HG03095 (cell line): ENCODE measurements at regions not wholly inside any gene's neighbourhood (a gene's known extent, or its start where the extent isn't known, plus 50 kb on each side); places are given as distances from the start of the nearest gene placed in this dataset.

Experiments used
- ATAC-seq: cut with Tn5 transposase; IDR thresholded peaks from one replicate; pipeline ENCODE4 v1.9.1; 2021; ENCODE audit warnings: moderate library complexity; ENCODE audit not compliant: unreplicated experiment

- ATAC-seq: peak; percentile 86
Measured at GRCh38 chr18:51711298-51711889, 513.9 kb upstream of the MEX3C start.

DNA sequence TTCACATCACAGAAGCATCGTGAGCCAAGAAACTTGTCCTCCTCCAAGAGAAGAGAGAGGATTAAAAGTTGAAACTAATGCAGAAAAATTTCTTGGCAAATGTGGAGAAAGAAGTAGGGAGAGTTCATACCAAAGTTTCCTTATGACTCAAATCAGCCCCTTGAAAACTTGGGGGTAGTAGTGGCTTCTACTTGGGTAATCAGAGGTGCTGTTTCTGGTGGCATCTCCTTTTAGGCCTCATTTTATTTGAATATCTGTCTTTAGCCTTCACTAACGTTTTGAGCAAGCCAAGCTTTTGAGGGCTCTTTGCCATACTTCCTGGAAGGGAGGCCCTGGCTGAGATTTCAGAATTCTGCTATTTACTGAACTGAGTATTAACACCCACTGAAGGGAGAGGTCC is 515.3 kb upstream of the MEX3C start:
- no peak for ATAC-seq

DNA sequence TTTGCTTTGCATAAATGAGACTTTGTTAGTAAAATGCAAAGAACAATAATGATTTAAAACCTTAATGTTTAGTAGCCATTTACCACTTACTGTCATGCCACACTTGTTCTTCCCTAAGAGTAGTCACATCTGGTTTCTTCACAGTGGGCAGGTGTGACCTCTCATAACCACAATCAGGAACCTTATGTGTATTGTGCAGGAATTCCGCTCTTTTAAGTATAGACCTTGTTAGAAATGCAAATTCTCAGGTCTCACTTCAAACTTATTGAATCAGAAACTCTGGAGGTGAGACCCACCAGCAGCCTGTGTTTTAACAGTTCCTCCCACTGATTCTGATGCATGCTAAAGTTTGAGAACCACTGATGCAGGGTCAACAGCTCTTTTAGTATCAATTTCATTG is 518.8 kb upstream of the MEX3C start:
- ATAC-seq: no peak

DNA sequence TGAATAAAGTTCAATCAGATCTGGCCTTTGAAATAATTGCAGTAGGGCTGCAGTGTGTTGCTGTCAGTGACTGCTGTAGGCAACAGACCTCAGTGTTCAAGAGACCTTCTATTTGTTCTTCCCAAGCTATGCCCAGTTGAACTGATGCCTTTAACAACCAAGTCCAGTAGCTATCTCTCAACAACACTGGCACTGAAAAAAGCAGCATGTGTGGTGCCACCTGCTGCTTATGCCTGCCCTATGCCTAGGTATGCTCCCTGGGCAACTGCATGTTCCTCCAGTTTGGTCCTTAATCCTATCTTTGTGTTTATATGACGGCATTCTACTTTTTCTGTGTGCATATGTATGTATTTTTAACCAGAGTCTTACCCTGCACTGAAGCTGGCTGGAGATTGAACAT is 523.9 kb upstream of the MEX3C start:
- ATAC-seq: no peak

GRCh38 chr18:51721996-51722395 is 524.5 kb upstream of the MEX3C start:
- no peak for ATAC-seq

- ATAC-seq: peak; percentile 48
Measured at GRCh38 chr18:51724790-51725721, 527.6 kb upstream of the MEX3C start.

- no peak for ATAC-seq
Measured at GRCh38 chr18:51726614-51727013, 529.1 kb upstream of the MEX3C start.

- ATAC-seq: peak; percentile 53
Measured at GRCh38 chr18:51727780-51728179, 530.3 kb upstream of the MEX3C start.

DNA sequence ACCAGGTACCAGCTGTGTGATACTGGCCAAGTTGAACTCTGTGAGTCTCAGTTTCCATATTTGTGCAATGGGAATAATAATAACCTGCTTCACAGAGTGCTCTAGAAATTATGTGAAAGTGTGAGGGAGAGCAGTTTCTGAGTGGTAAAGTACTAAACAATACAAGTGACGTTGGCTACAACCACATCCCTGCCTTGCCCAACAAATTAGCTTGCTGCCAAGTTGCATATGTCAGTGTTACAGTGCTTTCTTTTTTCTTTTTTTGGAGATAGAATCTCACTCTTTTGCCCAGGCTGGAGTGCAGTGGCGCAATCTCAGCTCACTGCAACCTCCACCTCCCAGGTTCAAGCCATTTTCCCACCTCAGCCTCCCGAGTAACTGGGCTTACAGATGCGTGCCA is 533.6 kb upstream of the MEX3C start:
- no peak for ATAC-seq

DNA sequence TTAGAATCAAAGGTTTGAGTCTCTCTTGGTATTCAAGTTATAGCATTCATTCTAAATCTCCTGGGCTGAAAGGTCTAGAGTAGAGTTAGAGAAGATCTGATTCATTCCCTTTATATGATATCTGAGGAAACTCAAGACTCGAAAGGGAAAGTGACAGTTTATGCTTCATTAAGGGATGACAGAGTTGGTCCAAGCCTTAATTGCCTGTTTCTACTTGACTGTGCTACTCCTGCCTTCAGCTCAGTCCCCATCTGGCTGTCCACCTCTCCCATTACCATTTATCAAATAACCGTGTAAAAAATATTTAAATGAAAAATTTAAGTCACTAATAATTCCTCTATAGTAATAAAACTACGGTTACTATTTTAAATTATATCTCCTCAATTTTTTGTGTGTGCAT is 537.1 kb upstream of the MEX3C start:
- no peak for ATAC-seq

DNA sequence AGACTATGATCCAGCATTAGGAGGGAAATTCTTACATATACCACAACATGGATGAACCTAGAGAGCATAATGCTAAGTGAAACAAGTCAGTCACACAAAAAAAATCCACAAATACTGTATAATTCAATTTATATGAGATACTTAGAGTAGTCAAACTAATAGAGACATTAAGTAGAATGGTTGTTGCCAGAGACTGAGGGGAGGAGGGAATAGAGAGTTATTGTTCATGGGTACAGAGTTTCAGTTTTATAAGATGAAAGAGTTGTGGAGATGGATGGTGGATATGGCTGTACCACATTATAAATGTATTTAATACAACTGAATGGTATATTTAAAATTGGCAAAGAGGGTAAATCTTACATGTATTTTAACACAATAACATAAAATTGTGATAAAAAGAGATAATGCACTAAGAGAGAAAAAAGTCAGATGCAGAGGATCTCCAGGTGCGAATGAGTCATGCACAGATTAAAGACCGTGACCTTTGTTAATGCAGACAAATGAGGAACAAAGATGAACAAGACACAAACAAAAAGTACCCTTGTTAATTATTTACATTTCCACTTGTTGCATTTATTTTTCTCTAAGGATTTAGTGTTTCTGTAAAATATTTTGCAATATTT is 541.7 kb upstream of the MEX3C start:
- ATAC-seq: peak; percentile 93

GRCh38 chr18:51751901-51752300 is 554.4 kb upstream of the MEX3C start:
- peak; percentile 44 for ATAC-seq

- ATAC-seq: no peak
Measured at GRCh38 chr18:51753365-51754057, 556.0 kb upstream of the MEX3C start.

DNA sequence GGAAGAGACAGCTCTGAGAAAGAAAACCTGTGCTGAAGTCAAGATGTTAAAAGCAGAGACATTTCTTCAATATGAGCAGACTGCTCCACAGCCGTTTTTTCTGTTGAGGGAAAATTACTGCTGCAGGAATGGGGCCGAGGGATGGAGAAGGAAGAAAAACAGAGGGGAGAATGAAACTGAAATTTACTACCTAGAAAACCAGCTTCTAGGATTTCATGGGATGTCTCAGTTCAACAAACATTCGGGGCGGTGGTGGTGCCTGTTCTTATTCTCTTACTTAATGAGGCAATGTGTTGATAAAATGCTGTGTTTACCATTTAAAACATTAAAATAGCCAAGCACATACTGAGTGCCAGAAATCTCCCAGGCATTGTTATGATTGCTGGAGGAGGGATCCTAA is 557.1 kb upstream of the MEX3C start:
- ATAC-seq: no peak

GRCh38 chr18:51757255-51757924 is 559.9 kb upstream of the MEX3C start:
- no peak for ATAC-seq

- ATAC-seq: no peak
Measured at GRCh38 chr18:51762373-51762772, 564.9 kb upstream of the MEX3C start.

DNA sequence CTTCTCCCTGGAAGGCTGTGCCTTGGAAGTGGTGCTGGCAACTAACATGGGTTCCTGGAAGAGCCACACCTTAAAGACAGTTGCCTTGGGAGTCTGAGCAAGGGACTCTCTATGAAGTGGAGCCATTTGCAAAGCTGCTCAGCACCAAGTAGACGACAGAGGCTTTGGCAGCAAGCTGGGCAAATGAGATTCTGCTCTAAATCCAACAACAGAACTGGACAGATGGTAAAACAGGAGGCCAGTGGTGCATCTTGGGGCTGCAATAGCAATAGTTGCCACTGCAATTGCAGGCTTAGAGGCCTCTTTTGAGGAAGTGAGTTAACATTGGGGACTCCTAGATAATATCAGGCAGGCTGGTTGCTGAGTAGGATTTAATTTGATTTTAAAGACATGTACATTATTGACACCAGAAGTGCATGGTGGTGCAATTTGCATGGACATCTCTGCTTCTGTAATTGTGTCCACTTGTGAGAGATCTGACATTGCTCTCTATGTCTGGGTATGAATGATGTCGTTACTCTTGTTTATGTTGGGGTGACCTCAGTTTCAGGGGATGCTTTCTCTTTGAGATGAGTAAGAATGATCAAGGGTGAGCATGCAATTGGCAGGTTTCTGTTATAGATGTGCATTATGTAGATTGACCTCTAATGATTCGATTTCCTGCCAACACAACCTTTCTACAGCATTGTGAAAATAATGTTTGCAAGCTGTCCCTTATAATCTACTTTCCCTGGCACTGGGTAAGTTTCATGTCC is 568.3 kb upstream of the MEX3C start:
- no peak for ATAC-seq

GRCh38 chr18:51767293-51767692 is 569.8 kb upstream of the MEX3C start:
- no peak for ATAC-seq

DNA sequence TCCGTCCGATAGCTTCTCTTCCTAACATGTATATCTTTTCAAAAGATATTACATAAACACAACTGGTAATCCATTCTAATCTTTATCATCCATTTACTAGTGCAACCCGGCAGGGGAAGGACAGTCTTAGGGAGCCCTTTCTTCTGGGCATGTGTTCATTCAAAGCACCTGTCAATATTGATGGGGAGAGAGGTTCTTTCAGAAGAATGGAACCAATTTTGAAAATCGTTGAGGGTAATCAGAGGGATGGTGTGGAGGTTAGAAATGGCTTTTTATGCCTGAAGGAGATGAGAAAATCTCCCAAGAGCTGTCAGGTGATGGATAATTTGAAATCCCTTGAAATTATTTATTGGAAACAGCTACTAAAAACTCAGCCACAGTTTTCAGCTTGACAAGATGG is 561.9 kb upstream of the DCC start:
- no peak for ATAC-seq

GRCh38 chr18:51789871-51790270 is 550.1 kb upstream of the DCC start:
- ATAC-seq: no peak
